PC-3 (cell line): ENCODE measurements at regions not wholly inside any gene's neighbourhood (a gene's known extent, or its start where the extent isn't known, plus 50 kb on each side); places are given as distances from the start of the nearest gene placed in this dataset.
A peak's percentile ranks its signal among the peaks of the same experiment; 100 is the strongest.

Experiments
- CTCF ChIP-seq: fragments of 300-600 bp; sonication (generic); conservative IDR thresholded peaks from 2 replicates; pipeline ENCODE4 v1.5.1; 2017; ENCODE audit warnings: antibody characterized with exemption, low read depth, mild to moderate bottlenecking, low read length
- EZH2 ChIP-seq: fragments of 300-600 bp; sonication (generic); IDR thresholded peaks from one replicate; pipeline ENCODE4 v1.6.1; 2017; ENCODE audit warnings: antibody characterized with exemption, mild to moderate bottlenecking, low read length; ENCODE audit not compliant: unreplicated experiment
- EZH2phosphoT487 ChIP-seq: fragments of 300-600 bp; sonication (generic); IDR thresholded peaks from 2 replicates; pipeline ENCODE4 v1.6.1; 2018; ENCODE audit warnings: mild to moderate bottlenecking, antibody characterized with exemption, low read length, borderline replicate concordance

- peak; percentile 56 for TF ChIP-seq CTCF
- no peak for TF ChIP-seq EZH2
- TF ChIP-seq EZH2phosphoT487, result no peak
Observed at GRCh38 chr10:111598433-111599059, 521.7 kb downstream of the ADRA2A start.
